Cardiac muscle cell (in vitro differentiated cells and primary cell): ENCODE measurements at regions not wholly inside any gene's neighbourhood (a gene's known extent, or its start where the extent isn't known, plus 50 kb on each side); places are given as distances from the start of the nearest gene placed in this dataset.

Experiments
- DNase-seq, 2 donors: peaks; one replicate each; pipeline versions ENCODE4 v3.0.0 to v3.0.0-alpha.2; 2010 to 2017; ENCODE audit warnings: low read depth in 1 of 2, low spot score in 1 of 2
- H3K27ac ChIP-seq: fragments of 200-600 bp; sonication (generic); 2 replicates; pipeline ENCODE4 v1.5.1; 2016
- H3K27me3 ChIP-seq: fragments of 200-600 bp; sonication (generic); 2 replicates; pipeline ENCODE4 v1.6.0; 2016; ENCODE audit warnings: control low read depth
- H3K36me3 ChIP-seq: fragments of 200-600 bp; sonication (generic); 2 replicates; pipeline ENCODE4 v1.5.1; 2016; ENCODE audit warnings: control low read depth
- H3K4me1 ChIP-seq: fragments of 200-600 bp; sonication (generic); 2 replicates; pipeline ENCODE4 v1.8.1; 2017; ENCODE audit warnings: low read depth, mild to moderate bottlenecking, mixed run types
- H3K4me3 ChIP-seq: fragments of 200-600 bp; sonication (generic); 2 replicates; pipeline ENCODE4 v1.5.1; 2016; ENCODE audit warnings: mild to moderate bottlenecking
- H3K9me3 ChIP-seq: fragments of 200-600 bp; sonication (generic); 2 replicates; pipeline ENCODE4 v1.5.1; 2017; ENCODE audit warnings: low read depth, mild to moderate bottlenecking, control low read depth
- TF ChIP-seq, protein P1 (sequence below): IDR thresholded peaks from 2 replicates; pipeline ENCODE4 v1.5.1; 2012; ENCODE audit warnings: low read depth, mild to moderate bottlenecking, low read length

- no peak overlapping the region for H3K27ac ChIP-seq
- H3K4me1 ChIP-seq, result no peaks in the 10 kb centered on the region
- TF ChIP-seq, protein P1, sequence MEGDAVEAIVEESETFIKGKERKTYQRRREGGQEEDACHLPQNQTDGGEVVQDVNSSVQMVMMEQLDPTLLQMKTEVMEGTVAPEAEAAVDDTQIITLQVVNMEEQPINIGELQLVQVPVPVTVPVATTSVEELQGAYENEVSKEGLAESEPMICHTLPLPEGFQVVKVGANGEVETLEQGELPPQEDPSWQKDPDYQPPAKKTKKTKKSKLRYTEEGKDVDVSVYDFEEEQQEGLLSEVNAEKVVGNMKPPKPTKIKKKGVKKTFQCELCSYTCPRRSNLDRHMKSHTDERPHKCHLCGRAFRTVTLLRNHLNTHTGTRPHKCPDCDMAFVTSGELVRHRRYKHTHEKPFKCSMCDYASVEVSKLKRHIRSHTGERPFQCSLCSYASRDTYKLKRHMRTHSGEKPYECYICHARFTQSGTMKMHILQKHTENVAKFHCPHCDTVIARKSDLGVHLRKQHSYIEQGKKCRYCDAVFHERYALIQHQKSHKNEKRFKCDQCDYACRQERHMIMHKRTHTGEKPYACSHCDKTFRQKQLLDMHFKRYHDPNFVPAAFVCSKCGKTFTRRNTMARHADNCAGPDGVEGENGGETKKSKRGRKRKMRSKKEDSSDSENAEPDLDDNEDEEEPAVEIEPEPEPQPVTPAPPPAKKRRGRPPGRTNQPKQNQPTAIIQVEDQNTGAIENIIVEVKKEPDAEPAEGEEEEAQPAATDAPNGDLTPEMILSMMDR, result no peak
- H3K9me3 ChIP-seq, result no peaks in the 10 kb centered on the region
- H3K27me3 ChIP-seq, result no peaks in the 10 kb centered on the region
- H3K36me3 ChIP-seq, result no peaks in the 10 kb centered on the region
- DNase-seq, result no peak
- no peak overlapping the region for H3K4me3 ChIP-seq
Observed at GRCh38 chr2:30315391-30316063, 84.2 kb downstream of the LBH start.

DNA sequence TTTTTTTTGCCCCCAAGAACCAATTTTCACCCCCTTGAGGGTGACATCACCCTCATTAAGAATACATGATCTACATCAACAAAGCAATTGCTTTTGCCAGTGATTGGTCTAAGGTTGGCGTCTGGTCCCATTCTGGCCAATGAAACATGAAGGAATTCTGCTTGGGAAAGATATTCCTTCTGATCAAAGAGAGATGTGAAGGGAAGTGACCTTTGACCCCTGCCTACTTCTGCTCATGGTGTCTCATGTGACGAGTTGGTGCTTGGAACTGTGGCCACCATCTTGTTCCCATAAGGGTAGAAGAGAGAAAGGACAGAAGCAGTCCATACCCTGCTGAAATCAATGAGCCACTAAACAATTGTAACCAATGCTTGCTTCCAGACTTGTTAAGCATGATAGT lies 85.1 kb downstream of the LBH start:
- Histone ChIP-seq H3K4me1 (no peaks in the 10 kb centered on the region), H3K27me3 (no peaks in the 10 kb centered on the region), H3K4me3 (no peak overlapping the region), H3K36me3 (no peaks in the 10 kb centered on the region), H3K9me3 (no peaks in the 10 kb centered on the region), H3K27ac (no peak overlapping the region)
- no peak for DNase-seq
- TF ChIP-seq, protein P1, result no peak

DNA sequence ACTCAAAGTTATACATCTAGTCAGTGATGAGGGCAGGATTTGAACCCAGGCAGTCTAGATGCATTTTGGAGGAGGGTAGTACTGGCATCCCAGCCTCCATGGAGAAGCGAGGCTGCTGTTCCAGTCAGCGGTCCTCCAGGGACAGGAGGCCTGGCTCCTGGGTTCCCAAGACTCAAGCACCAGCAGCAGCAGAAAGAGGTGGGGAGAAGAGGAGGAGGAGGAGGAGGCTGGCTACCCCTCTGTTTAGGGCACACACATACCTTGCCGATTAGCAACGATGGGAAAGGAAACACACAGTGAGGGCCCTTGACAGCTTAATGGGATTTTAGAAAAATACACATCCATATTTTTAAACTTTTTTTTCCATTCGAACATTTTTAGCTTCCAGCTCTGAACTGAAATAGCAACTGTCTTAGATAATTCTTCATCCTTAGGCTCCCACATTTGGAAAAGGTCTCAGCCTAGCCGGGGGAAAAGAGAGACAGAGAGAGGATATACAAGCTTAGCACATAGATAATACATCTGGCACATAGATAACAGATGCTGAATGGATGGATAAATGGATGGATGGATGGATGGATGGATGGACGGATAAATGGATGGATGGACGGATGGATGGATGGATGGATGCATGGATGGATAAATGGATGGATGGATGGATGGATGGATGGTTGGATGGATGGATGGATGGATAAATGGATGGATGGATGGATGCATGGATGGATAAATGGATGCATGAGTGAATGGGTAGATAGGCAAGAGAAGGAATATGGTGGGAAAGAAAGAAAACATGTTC lies 87.9 kb downstream of the LBH start:
- TF ChIP-seq, protein P1, result no peak
- H3K9me3 ChIP-seq, result no peaks in the 10 kb centered on the region

DNA sequence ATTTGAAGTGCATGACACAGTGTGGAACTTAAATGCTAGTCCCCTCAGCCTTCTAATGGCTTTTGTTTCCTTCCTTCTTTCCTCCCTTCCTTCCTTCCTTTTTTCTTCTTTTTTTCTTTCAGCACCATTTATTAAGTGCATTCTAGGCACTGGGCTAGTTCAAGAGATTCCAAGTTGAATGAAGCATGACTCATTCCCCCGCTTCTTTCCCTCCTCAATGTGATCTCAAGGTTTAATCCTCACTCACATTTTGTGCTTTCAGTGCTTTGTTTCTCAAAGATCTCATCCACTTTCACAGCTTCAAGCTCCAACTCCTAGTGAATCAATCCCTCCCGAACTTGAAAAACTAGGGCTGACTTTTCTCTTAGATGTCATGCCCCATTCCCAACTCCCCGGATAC lies 90.1 kb downstream of the LBH start:
- Histone ChIP-seq H3K36me3 (no peaks in the 10 kb centered on the region), H3K9me3 (no peaks in the 10 kb centered on the region), H3K4me1 (no peaks in the 10 kb centered on the region), H3K27me3 (no peaks in the 10 kb centered on the region), H3K27ac (no peak overlapping the region), H3K4me3 (no peak overlapping the region)
- peak in 1 of 2 donors; percentile 10 for DNase-seq
- TF ChIP-seq, protein P1, result no peak

More for the DNA sequence above, 87.9 kb downstream of the LBH start:
- no peak for DNase-seq
- no peak overlapping the region for H3K4me3 ChIP-seq
- no peaks in the 10 kb centered on the region for H3K36me3 ChIP-seq
- no peaks in the 10 kb centered on the region for H3K27me3 ChIP-seq
- no peaks in the 10 kb centered on the region for H3K4me1 ChIP-seq
- no peak overlapping the region for H3K27ac ChIP-seq

GRCh38 chr2:30323499-30323898 lies 92.2 kb downstream of the LBH start:
- Histone ChIP-seq H3K4me3 (no peak overlapping the region), H3K36me3 (no peaks in the 10 kb centered on the region), H3K27me3 (no peaks in the 10 kb centered on the region), H3K4me1 (no peaks in the 10 kb centered on the region), H3K27ac (no peak overlapping the region), H3K9me3 (no peaks in the 10 kb centered on the region)
- TF ChIP-seq, protein P1, result no peak
- no peak for DNase-seq
